GM18861 (cell line): ENCODE measurements at regions not wholly inside any gene's neighbourhood (a gene's known extent, or its start where the extent isn't known, plus 50 kb on each side); places are given as distances from the start of the nearest gene placed in this dataset.

ENCODE experiments used
- ATAC-seq: cut with Tn5 transposase; IDR thresholded peaks from one replicate; pipeline ENCODE4 v1.9.1; 2021; ENCODE audit not compliant: unreplicated experiment

DNA sequence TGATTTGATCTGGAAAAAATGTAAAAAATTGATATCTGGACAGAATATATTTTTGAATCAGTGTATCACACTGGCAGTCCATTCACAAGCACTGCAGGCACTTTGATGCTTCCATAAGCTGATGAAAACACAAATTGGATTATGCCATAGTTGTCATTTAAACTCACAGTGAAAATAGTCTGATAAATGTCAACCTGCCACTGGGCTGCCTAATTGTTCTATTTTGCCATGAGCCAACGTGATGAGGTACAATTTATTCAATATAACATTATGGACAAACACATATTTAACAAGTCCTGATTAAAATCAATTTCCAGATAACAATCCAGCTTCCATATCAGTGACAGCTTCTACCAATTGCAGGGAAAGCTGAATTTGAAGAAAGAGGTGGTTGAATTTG lies 1244.9 kb downstream of the EFNB2 start:
- ATAC-seq = no peak

DNA sequence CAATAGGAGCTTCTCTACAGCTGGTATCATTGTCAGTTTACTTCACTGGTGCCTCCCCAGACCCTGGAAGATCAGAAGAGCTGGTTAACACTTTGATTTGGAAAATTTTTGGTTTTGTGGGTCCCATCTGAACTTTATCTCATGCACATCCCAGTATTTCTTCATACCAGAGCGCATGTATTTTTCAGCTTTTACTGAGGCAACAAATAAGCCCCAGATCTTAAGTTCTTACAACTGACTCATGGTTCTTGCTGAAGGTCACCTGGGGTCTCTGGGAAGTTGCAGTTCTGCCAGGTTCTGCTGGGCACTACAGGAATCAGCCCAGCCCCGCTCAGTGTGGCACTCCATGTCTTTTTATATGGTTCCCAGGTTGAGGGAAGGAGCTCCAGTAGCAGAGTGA lies 1249.9 kb downstream of the EFNB2 start:
- ATAC-seq = no peak

DNA sequence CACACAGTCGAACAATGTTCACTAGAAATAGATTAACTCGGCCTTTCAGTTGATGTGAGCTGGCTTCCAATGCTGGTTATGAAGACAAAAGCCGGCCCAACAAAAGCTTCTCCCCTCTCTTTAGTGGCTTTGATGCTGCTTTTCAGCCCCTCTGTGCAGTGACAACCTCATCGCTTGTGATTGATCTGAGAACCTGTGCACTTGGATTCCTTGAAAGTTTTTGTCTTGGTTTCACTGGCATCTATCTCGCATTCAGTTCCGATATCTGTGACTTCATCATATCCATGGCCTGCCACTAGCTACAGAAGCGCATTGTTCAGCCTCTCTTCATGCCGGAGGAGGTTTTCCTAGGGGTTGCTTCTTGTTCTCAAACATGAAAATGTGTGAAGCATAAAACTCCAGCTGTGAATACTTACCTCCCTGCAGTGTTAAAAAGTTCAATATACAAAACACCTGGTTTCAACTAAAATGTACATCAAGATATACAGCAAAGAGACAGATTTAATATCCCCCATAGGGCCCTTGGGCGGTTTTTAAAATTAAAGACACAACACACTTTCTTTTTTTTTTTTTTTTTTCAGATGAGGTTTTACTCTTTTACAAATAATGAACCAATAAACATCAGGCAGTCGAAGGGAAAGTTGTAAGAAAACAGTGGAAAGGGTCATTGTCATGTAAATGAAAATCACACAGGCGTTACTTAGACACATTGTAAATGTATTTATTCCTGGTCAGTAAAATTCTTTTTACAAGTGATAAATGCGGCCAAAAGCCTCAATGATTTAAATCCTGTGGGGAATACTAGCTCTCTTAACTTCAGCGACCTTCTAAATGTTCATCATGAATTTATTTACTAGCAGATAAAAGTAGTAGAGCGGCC lies 1252.8 kb downstream of the EFNB2 start:
- no peak for ATAC-seq

DNA sequence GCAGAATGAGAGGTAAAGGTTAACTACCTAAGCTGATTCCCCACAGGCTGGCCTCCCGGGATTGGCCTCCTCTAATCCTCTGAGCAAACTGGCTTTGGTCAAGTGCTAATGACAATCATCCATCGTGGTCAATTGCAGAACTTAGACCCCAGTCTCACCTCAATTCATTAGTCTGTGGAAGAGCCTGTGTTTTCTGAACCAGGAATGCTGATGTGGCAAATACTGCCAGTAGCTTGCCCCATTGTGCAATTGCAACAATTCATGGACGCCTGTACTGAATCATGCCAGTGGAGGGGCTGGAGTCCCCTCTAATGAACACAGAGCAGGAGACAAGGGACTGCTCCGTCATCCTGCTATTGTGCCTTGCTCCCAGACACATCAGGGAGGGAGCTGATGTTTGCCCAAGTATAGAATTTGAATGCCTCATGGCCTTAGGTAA lies 1256.5 kb downstream of the EFNB2 start:
- no peak for ATAC-seq

DNA sequence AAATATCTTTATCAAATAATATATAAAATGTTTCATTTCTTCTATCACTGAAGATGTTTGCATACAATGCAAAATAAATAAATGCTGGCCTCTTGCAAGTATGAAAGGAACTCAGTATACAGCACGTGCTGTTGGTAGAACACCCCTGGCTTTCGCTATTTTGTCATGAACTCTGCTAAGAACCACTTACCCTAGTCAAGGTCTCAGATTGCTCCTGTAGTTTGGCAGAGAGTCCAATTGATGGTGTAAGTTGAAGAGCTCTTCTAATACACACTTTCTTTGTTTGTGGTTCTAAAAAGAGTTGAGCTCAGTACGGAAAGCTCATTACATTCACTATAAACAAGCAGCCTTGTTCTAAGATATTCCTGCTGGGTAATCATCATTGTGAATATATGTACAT lies 1258.9 kb downstream of the EFNB2 start:
- ATAC-seq = no peak

DNA sequence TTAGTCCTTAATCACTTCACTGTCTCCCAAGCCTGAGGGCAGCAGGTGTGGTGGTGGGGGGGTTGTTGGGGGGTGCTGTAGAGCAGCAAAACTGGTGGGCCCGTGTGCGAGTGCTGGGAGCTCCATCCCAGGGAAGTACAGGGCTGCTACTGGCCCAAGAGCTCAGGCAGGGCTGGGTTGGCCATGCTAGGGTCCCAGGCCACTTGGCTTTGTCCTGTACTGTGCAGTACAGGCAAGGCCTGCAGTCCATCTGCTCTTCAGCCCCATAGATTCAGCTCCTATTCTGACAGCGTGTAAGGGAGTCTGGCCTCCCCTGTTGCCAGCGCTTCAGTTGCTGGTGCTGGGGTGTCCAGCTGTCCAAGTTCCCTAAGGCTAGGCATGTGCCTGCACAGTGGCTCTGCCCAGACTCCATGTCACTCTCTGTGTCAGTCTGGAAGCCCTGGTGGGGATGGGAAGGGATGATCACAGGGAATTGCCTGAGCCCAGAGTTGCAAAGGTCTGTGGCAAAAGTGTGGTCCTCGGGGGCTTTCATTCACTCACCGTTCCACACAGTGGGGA lies 1261.7 kb downstream of the EFNB2 start:
- no peak for ATAC-seq

DNA sequence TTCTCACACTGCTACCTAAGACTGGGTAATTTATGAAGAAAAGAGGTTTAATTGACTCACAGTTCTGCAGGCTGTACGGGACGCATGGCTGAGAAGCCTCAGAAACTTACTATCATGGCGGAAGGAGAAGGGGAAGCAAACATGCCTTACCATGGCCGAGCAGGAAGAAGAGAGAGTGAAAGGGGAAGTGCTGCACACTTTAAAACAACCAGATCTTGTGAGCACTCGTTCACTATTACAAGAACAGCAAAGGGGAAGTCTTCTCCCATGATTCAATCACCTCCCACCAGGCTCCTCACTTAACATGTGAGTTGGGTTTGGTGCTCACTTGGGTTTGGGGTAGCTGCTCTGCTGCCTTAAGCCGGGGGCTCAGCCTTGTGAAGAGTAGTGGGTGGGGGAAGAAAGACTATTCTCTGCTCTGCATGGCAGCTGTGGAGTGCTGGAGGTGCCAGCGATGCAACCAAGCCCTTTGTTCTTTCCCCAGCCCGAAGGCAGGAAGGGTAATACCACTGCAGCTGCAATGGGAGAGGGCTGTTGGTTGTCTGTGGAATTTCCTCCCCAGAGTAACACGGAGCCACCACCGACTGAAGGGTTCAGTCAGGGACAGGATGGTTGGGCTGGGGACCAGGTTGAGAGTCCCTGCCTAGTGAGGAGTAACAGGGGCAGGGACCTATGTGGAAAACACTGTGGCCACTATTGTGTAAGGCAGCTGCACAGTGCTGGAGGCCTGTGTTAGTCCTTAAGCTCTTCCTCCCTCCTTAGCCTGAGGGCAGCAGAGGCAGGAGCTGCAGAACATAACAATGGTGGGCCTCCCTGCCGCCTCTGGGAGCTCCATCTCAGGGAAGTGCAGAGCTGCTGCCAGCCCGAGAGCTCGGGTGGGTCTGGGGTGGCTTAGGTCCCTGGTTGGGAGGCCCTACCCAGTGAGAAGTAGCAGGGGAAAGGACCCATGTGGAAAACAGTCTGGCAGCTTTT lies 1262.5 kb downstream of the EFNB2 start:
- ATAC-seq = no peak

DNA sequence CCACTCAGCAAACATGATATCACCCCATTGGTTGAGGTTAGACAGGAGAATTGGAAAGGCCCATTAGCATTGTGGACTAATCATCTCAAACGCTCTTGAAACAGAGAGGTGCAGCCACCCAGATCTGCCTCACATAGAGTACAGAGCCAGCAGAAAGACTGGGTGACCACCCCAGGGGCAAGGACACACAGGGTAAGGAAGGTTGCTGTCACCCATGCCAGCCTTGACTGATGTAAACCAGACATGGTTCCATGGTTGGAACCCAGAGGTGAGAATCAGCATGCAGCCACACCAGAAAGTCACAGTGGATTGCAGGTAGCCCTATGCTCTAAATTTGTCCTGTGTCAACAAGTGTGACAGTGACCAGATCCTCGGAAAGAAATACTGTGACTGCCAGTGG lies 1268.8 kb downstream of the EFNB2 start:
- ATAC-seq = no peak

DNA sequence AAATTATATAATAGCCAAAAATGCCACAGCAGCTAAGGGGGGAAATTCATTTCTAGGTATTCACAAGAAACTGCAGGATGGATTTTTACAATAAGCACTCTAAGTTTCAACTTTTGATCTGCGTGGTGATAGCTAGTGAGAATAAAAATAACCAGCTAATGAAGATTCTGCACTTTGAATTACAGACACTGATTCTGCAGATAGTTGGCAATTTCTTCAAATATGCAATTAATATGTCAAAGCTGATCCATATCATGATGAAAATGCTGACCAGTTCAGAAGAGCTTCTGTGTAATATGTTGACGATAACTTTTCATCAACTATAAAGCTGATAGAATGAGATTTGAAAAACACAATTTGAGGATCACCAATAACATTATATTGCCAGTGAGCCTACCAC lies 1272.9 kb downstream of the EFNB2 start:
- no peak for ATAC-seq

DNA sequence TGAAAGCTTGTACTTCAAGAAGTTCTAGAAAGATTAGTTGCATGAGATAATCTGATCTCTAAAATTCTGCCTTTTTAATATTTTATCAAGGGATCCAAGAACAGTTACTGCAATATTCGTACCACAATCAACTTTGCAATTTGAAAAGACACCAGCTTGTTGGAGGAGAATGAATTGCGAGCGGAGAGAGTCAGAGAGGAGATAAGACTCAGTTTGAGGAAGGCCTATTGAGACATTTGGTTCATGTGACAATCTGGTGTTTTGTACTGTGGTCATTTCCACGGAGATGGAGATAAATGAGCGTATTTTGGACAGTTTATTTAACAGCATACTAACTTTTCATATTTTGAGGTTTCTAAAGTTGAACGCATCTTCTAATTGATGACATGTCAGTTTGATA lies 1276.0 kb downstream of the EFNB2 start:
- ATAC-seq = no peak

DNA sequence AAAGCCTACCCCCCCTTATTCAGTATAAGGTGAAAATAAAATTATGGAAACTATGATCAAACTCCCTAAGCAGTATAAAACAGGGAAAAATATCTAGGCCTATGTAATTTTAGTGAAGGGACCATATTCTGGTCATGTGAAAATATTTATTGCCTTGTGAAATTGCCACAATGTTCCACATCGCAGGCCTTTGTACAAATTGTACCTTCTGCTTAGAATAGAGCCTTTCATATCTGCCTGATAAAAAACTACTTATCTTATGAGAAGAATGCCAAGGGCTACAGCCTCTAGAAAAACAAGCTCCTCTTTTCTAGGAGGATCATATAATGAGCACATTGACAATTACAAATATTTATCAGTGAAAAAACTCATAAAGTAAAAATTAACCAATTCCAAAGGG lies 1280.0 kb downstream of the EFNB2 start:
- ATAC-seq = no peak

DNA sequence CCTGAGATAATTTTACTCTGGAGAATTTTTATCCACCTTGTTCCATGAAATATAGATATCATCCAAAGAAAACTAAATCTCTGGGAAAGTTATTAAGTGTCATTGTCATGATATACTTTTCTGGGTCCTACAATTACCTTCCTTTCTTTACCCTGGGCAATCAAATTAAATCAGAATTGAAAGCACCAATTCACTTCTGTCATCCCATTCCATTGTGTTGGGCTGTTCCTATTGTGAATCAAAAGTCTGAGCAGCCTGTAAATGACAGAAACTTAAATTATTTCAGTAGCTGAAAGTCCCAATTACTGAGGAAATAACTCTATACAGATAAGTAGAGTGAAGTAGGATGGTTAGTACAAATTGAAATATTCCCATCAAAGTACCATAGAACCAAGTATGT lies 1284.2 kb downstream of the EFNB2 start:
- no peak for ATAC-seq

DNA sequence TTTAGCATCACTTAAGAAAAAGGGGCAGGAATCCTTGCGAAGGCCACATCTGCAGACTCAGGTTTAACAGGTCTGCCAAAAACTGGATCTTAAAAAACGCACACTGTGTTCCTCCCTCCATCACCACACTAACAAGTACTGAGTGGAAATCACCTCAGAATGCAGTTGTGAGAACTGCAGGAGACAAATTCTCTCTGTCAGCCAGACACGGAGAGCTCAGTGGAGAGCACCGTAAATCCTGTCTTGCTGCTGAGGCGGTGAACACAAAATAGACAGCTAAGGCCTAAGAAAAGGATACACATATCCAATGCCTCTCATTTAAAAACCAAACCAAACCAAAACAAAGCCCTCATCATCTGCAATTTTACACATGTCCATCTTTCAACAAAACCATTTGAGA lies 1287.6 kb downstream of the EFNB2 start:
- ATAC-seq = no peak

DNA sequence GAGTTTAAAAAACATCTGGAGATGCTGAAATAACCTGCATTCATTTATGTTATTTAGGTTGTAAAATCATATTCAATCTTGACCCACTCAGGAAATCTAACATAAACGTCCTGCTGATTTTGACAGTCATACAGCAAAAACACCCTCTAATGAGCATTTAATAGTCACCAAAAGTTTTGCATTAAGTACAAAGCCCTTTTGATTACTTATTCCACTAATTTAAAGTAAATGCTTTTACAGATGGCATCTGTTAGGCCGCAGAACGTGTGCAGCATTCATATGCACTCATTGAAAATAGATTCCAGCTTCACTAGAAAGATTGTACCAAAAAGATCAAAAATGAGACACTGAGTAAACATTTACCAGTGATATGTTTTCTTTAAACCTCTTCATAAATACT lies 1295.1 kb downstream of the EFNB2 start:
- no peak for ATAC-seq

DNA sequence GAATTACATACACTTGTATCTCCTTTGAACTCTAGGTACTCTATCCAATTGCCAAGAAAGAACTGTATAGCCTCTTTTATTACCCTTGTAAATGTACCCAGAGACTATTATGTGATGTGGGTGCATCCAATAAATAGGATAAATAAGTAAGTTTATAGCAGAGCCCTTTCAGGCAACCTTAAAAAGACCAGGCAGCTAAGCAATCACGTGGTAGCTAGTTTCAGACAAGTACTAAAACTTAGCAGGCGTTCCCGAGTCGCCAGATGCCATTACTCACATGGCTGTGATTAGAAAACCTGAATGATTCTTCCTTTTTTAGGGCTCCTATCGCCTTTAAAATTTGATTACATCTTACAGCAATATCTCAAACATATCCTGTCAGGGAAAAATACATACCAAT lies 1303.0 kb downstream of the EFNB2 start:
- ATAC-seq = no peak

DNA sequence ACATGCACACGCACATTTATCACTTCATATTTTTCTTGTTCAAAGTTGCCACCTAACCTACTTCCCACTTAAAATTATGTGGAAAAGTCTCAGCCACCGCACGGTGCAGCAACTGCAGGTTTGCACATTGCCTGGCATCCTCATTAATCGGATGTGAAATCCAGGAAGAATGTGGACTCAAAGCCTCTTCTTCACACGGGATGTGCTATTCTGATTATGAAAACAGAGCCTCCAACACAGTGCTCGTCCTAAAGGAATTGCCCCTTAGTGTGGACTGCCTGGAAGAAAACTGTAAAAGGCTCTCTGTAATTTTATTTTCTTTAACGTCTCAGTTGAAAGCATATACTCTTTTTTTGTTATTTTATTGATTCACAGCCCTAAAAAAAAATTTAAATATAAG lies 1303.5 kb downstream of the EFNB2 start:
- ATAC-seq = no peak

DNA sequence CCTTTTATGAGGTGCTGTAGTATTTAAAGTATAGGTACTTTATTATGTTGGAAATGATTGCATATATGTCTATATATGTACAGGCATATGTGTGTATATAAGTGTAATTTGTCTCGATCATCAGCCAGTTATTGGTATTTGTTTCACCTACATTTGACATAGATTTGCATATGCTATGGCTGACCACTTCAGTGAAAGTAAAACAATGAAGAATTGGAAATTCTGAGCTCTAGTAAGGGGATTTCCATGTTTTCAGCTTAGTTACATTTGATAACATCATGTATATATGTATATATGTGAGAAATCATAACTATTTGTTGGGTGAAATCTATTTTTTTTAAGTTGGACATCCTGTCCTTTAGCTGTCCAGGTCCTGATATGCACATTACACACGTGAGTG lies 1303.9 kb downstream of the EFNB2 start:
- no peak for ATAC-seq

DNA sequence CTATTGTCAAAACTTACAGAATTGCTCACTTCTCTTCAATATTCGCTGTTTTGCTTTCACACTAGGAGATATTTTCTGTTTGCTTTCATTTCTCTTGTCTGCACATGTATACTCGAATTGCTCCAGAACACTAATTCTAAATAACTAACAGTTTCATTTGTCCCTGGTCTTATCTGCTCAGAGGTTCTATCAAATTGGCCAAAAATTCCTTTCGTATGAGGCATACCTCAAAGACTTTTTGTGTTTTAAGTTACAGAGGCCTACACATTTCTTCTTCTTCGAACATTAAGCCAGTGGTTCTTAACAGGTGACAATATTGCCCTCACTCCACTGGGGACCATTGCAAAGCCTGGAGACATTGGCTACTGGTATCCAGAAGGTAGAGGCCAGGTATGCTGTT lies 1314.6 kb downstream of the EFNB2 start:
- ATAC-seq = no peak

DNA sequence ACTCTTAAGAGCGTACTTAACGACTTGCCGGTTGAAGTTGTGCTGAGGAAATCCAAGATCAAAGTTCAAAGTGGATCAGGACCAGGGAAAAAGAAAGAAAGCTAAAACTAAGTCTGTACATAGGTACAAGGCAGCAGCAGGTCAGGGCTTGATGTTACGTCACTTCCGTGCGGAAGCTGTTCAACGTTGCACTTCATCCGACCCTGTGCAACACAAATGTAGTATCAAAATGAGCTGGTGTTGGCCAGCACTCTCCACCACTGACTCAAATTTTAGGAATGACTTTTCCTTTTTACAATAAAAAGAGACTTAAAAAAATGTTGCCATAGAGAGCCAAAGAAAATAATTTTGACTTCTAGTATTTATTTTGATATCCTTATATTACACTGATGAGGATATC lies 1315.4 kb downstream of the EFNB2 start:
- no peak for ATAC-seq

DNA sequence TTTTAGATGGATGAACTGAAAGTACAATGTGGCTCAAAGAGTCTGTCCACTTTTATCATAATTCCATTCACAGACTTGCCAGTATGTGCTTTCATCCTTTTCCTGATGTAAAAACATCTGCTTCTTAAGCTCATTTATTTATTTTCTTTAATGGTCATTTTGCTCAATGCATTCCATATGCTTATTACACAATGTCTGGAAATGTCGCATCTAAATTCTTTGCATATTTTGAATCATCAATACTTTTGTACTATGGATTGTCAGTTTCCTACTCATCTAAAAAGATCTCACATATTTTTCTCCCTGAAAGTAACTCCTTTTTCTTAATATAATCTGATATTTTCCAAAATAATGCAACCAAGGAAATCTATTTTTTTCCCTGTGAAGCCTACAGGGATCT lies 1315.8 kb downstream of the EFNB2 start:
- no peak for ATAC-seq

DNA sequence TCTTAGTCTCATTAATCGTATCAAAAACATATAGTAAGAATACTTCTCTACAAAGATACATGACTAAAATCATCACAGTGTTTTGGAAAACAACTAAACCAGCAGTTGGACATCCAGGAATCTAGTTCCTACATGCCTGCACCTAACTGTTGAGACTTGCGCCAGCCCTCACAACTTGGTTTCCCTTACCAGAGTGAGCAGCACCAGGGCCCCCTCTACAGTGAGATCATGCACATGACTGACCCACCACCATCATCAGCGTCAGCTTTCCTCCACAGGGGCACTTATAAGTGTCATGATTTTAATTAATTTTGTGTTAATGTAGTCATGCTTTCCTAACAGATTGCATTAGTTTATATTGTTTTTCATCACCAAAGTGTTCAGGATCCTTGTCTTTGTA lies 1322.0 kb downstream of the EFNB2 start:
- ATAC-seq = no peak
